Thoracic aorta (tissue), 2 donors: ENCODE measurements at regions not wholly inside any gene's neighbourhood (a gene's known extent, or its start where the extent isn't known, plus 50 kb on each side); places are given as distances from the start of the nearest gene placed in this dataset.
"Not testable (repeated sequence)": the region's sequence is repeated elsewhere in the genome, so short reads cannot be mapped to it uniquely, and the experiment has no call there.

Experiments used
- ATAC-seq: fragments of 150-250 bp; one replicate; pipeline ENCODE4 v1.8.0; 2017; ENCODE audit warnings: low read depth; ENCODE audit not compliant: insufficient number of reproducible peaks, low FRiP score
- DNase-seq: peaks from one replicate; pipeline ENCODE4 v3.0.0-alpha.2; 2020; ENCODE audit warnings: low spot score
- H3K27ac ChIP-seq, 2 donors: fragments of 200-600 bp; sonication (generic); 1 replicate in 1 of 2; 2 replicates in 1 of 2; pipeline ENCODE4 v1.5.1; 2016; ENCODE audit warnings: mild to moderate bottlenecking in 2 of 2, moderate library complexity in 2 of 2
- H3K27me3 ChIP-seq: fragments of 200-600 bp; sonication (generic); replicated peaks from 2 replicates; pipeline ENCODE4 v1.6.0; 2016; ENCODE audit warnings: mild to moderate bottlenecking; ENCODE audit not compliant: insufficient read depth
- H3K36me3 ChIP-seq: fragments of 200-600 bp; sonication (generic); one replicate; pipeline ENCODE4 v1.5.1; 2016
- H3K4me1 ChIP-seq, 2 donors: fragments of 200-600 bp; sonication (generic); 1 replicate in 1 of 2; 2 replicates in 1 of 2; pipeline versions ENCODE4 v1.5.1 to v1.6.0; 2016; ENCODE audit warnings: low read depth in 2 of 2, mild to moderate bottlenecking in 1 of 2; ENCODE audit not compliant: control insufficient read depth in 1 of 2
- H3K4me3 ChIP-seq: fragments of 200-600 bp; sonication (generic); 2 replicates; pipeline ENCODE4 v1.5.1; 2016; ENCODE audit warnings: mild to moderate bottlenecking
- H3K9me3 ChIP-seq: fragments of 200-600 bp; sonication (generic); 2 replicates; pipeline ENCODE4 v1.5.1; 2016

- ATAC-seq, H3K36me3 ChIP-seq, H3K4me1 ChIP-seq, H3K27me3 ChIP-seq, H3K4me3 ChIP-seq, DNase-seq, H3K27ac ChIP-seq: not testable (repeated sequence)
- H3K9me3 ChIP-seq = peaks cover 19% of the 10 kb centered on the region
Observed at GRCh38 chr21:10346933-10347615, 174.3 kb upstream of the TPTE start.

- not testable (repeated sequence) for H3K4me1 ChIP-seq, H3K27ac ChIP-seq, DNase-seq, H3K36me3 ChIP-seq, H3K27me3 ChIP-seq, ATAC-seq, H3K4me3 ChIP-seq
- H3K9me3 ChIP-seq = peaks cover 19% of the 10 kb centered on the region
Observed at GRCh38 chr21:10347675-10348074, 173.7 kb upstream of the TPTE start.

- not testable (repeated sequence) for H3K27ac ChIP-seq, H3K4me3 ChIP-seq, H3K36me3 ChIP-seq, DNase-seq, H3K27me3 ChIP-seq, H3K4me1 ChIP-seq, ATAC-seq
- peaks cover 21% of the 10 kb centered on the region for H3K9me3 ChIP-seq
Observed at GRCh38 chr21:10348150-10348549, 173.2 kb upstream of the TPTE start.

GRCh38 chr21:10354851-10355578, 166.4 kb upstream of the TPTE start:
- not testable (repeated sequence) for H3K4me1 ChIP-seq, DNase-seq, H3K27ac ChIP-seq, ATAC-seq, H3K27me3 ChIP-seq, H3K4me3 ChIP-seq, H3K36me3 ChIP-seq, H3K9me3 ChIP-seq

DNA sequence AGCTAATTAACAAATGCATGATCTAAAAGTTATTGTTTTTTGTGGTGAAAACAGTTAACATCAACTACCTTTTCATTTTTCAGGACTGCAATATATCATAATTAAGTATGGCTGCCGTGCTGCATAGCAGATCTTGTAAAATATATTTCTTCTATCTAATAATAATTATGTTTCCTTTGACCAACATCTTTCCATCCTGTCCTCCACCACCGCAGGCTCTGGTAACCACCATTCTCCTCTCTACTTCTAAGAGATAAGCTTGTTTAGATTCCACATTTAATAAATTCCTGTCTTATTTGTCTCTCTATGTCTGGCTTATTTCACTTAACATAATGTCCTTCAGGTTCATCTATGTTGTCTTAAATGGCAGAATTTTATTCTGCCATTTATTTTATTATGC, 162.3 kb upstream of the TPTE start:
- ATAC-seq, H3K36me3 ChIP-seq, H3K27me3 ChIP-seq, H3K4me1 ChIP-seq, H3K27ac ChIP-seq, DNase-seq, H3K4me3 ChIP-seq, H3K9me3 ChIP-seq: not testable (repeated sequence)

DNA sequence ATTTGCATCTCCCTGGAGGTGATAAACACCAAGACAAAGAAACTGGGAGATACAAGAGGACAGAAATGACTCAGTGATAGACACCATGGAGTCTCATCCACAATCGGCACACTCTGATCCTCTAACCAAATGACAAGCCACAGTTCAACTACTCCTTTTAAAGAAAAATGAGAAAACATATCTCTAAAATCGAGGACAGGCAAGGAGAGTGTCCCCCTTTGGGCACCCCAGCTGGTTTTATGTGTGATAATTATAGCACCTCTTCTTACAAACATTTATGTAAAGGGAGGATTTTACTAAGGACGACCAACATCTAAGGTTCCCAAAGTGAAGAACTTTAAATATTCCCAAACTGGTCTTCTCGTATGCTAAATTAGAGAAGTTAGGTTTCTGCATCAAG, 161.5 kb upstream of the TPTE start:
- H3K9me3 ChIP-seq, ATAC-seq, H3K4me3 ChIP-seq, H3K4me1 ChIP-seq, H3K36me3 ChIP-seq, H3K27ac ChIP-seq, H3K27me3 ChIP-seq, DNase-seq: not testable (repeated sequence)

- H3K4me3 ChIP-seq, ATAC-seq, H3K27me3 ChIP-seq, H3K4me1 ChIP-seq, H3K36me3 ChIP-seq, H3K27ac ChIP-seq, H3K9me3 ChIP-seq, DNase-seq: not testable (repeated sequence)
Observed at GRCh38 chr21:10361214-10361736, 160.1 kb upstream of the TPTE start.

DNA sequence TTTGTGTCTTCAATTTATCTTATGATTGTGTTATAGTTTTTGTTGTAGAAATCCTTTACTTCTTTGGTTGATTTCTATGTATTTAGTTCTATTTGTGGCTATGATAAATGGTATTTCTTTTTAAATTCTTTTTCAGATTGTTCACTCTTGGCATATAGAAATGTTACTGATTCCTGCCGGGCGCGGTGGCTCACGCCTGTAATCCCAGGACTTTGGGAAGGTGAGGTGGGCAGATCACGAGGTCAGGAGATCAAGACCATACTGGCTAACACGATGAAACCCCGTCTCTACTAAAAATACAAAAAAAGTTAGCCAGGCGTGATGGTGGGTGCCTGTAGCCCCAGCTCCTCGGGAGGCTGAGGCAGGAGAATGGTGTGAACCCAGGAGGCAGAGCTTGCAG, 158.6 kb upstream of the TPTE start:
- DNase-seq, H3K36me3 ChIP-seq, ATAC-seq, H3K9me3 ChIP-seq, H3K4me3 ChIP-seq, H3K27me3 ChIP-seq, H3K4me1 ChIP-seq, H3K27ac ChIP-seq: not testable (repeated sequence)

GRCh38 chr21:10363321-10363720, 158.1 kb upstream of the TPTE start:
- H3K36me3 ChIP-seq, H3K4me1 ChIP-seq, H3K27me3 ChIP-seq, DNase-seq, H3K9me3 ChIP-seq, H3K4me3 ChIP-seq, H3K27ac ChIP-seq, ATAC-seq: not testable (repeated sequence)

- H3K4me3 ChIP-seq, H3K27ac ChIP-seq, H3K9me3 ChIP-seq, DNase-seq, H3K27me3 ChIP-seq, H3K4me1 ChIP-seq, H3K36me3 ChIP-seq, ATAC-seq: not testable (repeated sequence)
Observed at GRCh38 chr21:10366210-10366609, 155.2 kb upstream of the TPTE start.

DNA sequence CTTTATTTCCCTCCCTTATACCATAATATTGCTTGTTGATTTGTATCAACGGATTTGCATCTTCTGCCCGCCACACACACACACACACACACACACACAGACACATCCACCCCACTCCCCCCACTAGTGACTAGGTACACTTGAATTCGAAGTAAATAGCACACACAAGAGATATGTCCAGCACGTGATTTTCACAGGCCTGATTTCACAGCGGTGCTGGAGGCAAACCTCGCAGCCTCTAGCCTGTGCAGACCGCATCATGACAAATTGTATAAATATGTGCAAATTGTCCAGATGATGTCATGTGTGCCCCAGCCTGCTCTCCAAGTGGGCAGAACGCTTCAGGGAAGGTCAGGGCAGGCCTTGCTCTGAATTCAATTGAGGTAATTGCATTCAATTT, 153.8 kb upstream of the TPTE start:
- H3K36me3 ChIP-seq, H3K4me3 ChIP-seq, H3K9me3 ChIP-seq, H3K4me1 ChIP-seq, ATAC-seq, H3K27ac ChIP-seq, H3K27me3 ChIP-seq, DNase-seq: not testable (repeated sequence)

DNA sequence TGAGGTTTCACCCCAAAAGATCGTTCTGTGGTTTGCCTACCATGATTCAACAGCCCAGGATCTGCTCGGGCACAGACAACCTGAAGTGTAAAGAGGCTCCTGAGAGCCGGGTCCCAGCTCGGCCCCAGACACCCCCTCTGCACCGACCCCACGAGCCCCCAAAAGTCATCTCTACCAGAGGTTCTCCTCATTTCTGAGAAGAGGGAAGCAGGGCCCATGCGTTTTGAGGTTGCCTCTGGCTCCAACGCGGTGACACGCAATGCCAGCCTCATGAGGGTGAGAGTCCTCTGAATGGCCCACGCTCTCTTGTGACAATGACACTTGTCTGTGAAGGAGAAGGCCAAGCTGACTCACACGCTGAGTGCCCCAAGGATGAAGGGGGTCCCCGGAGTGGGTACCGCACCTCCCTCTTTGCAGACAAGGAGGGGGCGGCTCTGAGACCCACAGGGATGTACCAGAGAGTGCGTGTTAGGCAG, 153.0 kb upstream of the TPTE start:
- H3K4me3 ChIP-seq, DNase-seq, ATAC-seq: not testable (repeated sequence)

More for the DNA sequence above, 153.0 kb upstream of the TPTE start:
- not testable (repeated sequence) for H3K27me3 ChIP-seq, H3K27ac ChIP-seq, H3K4me1 ChIP-seq, H3K36me3 ChIP-seq, H3K9me3 ChIP-seq
